Skeletal muscle tissue (tissue), 3 donors: ENCODE measurements at regions not wholly inside any gene's neighbourhood (a gene's known extent, or its start where the extent isn't known, plus 50 kb on each side); places are given as distances from the start of the nearest gene placed in this dataset.

Source experiments
- H3K27ac ChIP-seq: one replicate; pipeline ENCODE4 v1.7.0; 2013; ENCODE audit warnings: mild to moderate bottlenecking, low read depth, low read length, inconsistent platforms
- H3K27me3 ChIP-seq, 3 donors: one replicate each; pipeline ENCODE4 v1.7.0; 2013; ENCODE audit warnings: low read length in 3 of 3; ENCODE audit not compliant: control insufficient read depth in 3 of 3, insufficient read depth in 3 of 3
- H3K36me3 ChIP-seq, 3 donors: one replicate each; pipeline ENCODE4 v1.7.0; 2013; ENCODE audit warnings: low read length in 3 of 3; ENCODE audit not compliant: control insufficient read depth in 3 of 3, insufficient read depth in 3 of 3
- H3K4me1 ChIP-seq, 3 donors: one replicate each; pipeline ENCODE4 v1.7.0; 2013; ENCODE audit warnings: low read length in 3 of 3, mild to moderate bottlenecking in 3 of 3; ENCODE audit not compliant: control insufficient read depth in 3 of 3, insufficient read depth in 3 of 3
- H3K4me3 ChIP-seq, 3 donors: one replicate each; pipeline ENCODE4 v1.7.0; 2013; ENCODE audit warnings: low read length in 3 of 3
- H3K9ac ChIP-seq, 3 donors: one replicate each; pipeline ENCODE4 v1.7.0; 2013; ENCODE audit warnings: low read length in 3 of 3, mild to moderate bottlenecking in 3 of 3, moderate library complexity in 2 of 3, low read depth in 1 of 3
- H3K9me3 ChIP-seq, 3 donors: one replicate each; pipeline ENCODE4 v1.7.0; 2013; ENCODE audit warnings: low read length in 3 of 3; ENCODE audit not compliant: control insufficient read depth in 3 of 3
- donor health status: Osteomylitis.

- Histone ChIP-seq H3K4me1 (peaks cover 0 to 32% (median 0%) of the 10 kb centered on the region in 3 donors), H3K4me3 (no peak overlapping the region), H3K27ac (no peak overlapping the region), H3K36me3 (no peaks in the 10 kb centered on the region), H3K27me3 (peaks cover 0 to 4% (median 0%) of the 10 kb centered on the region in 3 donors), H3K9me3 (no peaks in the 10 kb centered on the region), H3K9ac (no peak overlapping the region)
These were observed 274.9 kb upstream of the CCL2 start for GRCh38 chr17:33980193-33980592.

GRCh38 chr17:33981711-33982601 is 273.1 kb upstream of the CCL2 start:
- Histone ChIP-seq H3K36me3 (no peaks in the 10 kb centered on the region), H3K4me3 (no peak overlapping the region), H3K4me1 (peaks cover 0 to 31% (median 0%) of the 10 kb centered on the region in 3 donors), H3K9ac (no peak overlapping the region), H3K27ac (no peak overlapping the region), H3K27me3 (no peaks in the 10 kb centered on the region), H3K9me3 (no peaks in the 10 kb centered on the region)

GRCh38 chr17:33982909-33983308 is 272.2 kb upstream of the CCL2 start:
- H3K36me3 ChIP-seq = no peaks in the 10 kb centered on the region
- no peak overlapping the region for H3K4me3 ChIP-seq
- no peaks in the 10 kb centered on the region for H3K27me3 ChIP-seq
- H3K4me1 ChIP-seq = peaks cover 0 to 32% (median 0%) of the 10 kb centered on the region in 3 donors
- no peak overlapping the region for H3K9ac ChIP-seq
- no peaks in the 10 kb centered on the region for H3K9me3 ChIP-seq
- no peak overlapping the region for H3K27ac ChIP-seq

- peak overlapping the region in 1 of 3 donors; percentile 1 for H3K4me3 ChIP-seq
- no peaks in the 10 kb centered on the region for H3K36me3 ChIP-seq
- H3K4me1 ChIP-seq = peaks cover 0 to 27% (median 0%) of the 10 kb centered on the region in 3 donors
- no peaks in the 10 kb centered on the region for H3K27me3 ChIP-seq
- no peaks in the 10 kb centered on the region for H3K9me3 ChIP-seq
- no peak overlapping the region for H3K9ac ChIP-seq
- H3K27ac ChIP-seq = no peak overlapping the region
These were observed 271.1 kb upstream of the CCL2 start for GRCh38 chr17:33983824-33984574.

- H3K27me3 ChIP-seq = no peaks in the 10 kb centered on the region
- no peak overlapping the region for H3K27ac ChIP-seq
- H3K4me1 ChIP-seq = peaks cover 0 to 31% (median 2%) of the 10 kb centered on the region in 3 donors
- no peaks in the 10 kb centered on the region for H3K9me3 ChIP-seq
- H3K9ac ChIP-seq = no peak overlapping the region
- no peaks in the 10 kb centered on the region for H3K36me3 ChIP-seq
- H3K4me3 ChIP-seq = no peak overlapping the region
These were observed 269.0 kb upstream of the CCL2 start for GRCh38 chr17:33986088-33986487.

- Histone ChIP-seq H3K9ac (no peak overlapping the region), H3K36me3 (no peaks in the 10 kb centered on the region), H3K9me3 (no peaks in the 10 kb centered on the region), H3K27me3 (no peaks in the 10 kb centered on the region), H3K4me3 (no peak overlapping the region), H3K4me1 (peaks cover 0 to 31% (median 2%) of the 10 kb centered on the region in 3 donors), H3K27ac (no peak overlapping the region)
These were observed 268.5 kb upstream of the CCL2 start for GRCh38 chr17:33986566-33986965.

- H3K27ac ChIP-seq = no peak overlapping the region
- no peaks in the 10 kb centered on the region for H3K36me3 ChIP-seq
- no peak overlapping the region for H3K9ac ChIP-seq
- H3K27me3 ChIP-seq = no peaks in the 10 kb centered on the region
- peaks cover 0 to 28% (median 2%) of the 10 kb centered on the region in 3 donors for H3K4me1 ChIP-seq
- H3K9me3 ChIP-seq = no peaks in the 10 kb centered on the region
- no peak overlapping the region for H3K4me3 ChIP-seq
These were observed 267.9 kb upstream of the CCL2 start for GRCh38 chr17:33987162-33987561.

GRCh38 chr17:33989361-33990148 is 265.5 kb upstream of the CCL2 start:
- H3K9me3 ChIP-seq = no peaks in the 10 kb centered on the region
- H3K4me3 ChIP-seq = no peak overlapping the region
- H3K27me3 ChIP-seq = no peaks in the 10 kb centered on the region
- peaks cover 0 to 14% (median 2%) of the 10 kb centered on the region in 3 donors for H3K4me1 ChIP-seq
- no peaks in the 10 kb centered on the region for H3K36me3 ChIP-seq
- H3K27ac ChIP-seq = no peak overlapping the region
- H3K9ac ChIP-seq = no peak overlapping the region

- no peaks in the 10 kb centered on the region for H3K36me3 ChIP-seq
These were observed 264.0 kb upstream of the CCL2 start for GRCh38 chr17:33990943-33991706.

More at GRCh38 chr17:33990943-33991706, 264.0 kb upstream of the CCL2 start:
- Histone ChIP-seq H3K9me3 (no peaks in the 10 kb centered on the region), H3K4me1 (peaks cover 0 to 11% (median 2%) of the 10 kb centered on the region in 3 donors), H3K27ac (no peak overlapping the region), H3K27me3 (no peaks in the 10 kb centered on the region), H3K9ac (no peak overlapping the region), H3K4me3 (no peak overlapping the region)
